ENCODE measurements at regions not wholly inside any gene's neighbourhood (a gene's known extent, or its start where the extent isn't known, plus 50 kb on each side); places are given as distances from the start of the nearest gene placed in this dataset.

GRCh38 chr18:56136105-56136504 is 502.3 kb downstream of the TXNL1 start:
- TF ChIP-seq CTCF (IDR thresholded peaks at IDR 0.05) = no peak
- TF ChIP-seq POLR2A (IDR thresholded peaks at IDR 0.05) = no peak
